ENCODE measurements at regions not wholly inside any gene's neighbourhood (a gene's known extent, or its start where the extent isn't known, plus 50 kb on each side); places are given as distances from the start of the nearest gene placed in this dataset.
"Not testable (repeated sequence)": the region's sequence is repeated elsewhere in the genome, so short reads cannot be mapped to it uniquely, and the experiment has no call there.

DNA sequence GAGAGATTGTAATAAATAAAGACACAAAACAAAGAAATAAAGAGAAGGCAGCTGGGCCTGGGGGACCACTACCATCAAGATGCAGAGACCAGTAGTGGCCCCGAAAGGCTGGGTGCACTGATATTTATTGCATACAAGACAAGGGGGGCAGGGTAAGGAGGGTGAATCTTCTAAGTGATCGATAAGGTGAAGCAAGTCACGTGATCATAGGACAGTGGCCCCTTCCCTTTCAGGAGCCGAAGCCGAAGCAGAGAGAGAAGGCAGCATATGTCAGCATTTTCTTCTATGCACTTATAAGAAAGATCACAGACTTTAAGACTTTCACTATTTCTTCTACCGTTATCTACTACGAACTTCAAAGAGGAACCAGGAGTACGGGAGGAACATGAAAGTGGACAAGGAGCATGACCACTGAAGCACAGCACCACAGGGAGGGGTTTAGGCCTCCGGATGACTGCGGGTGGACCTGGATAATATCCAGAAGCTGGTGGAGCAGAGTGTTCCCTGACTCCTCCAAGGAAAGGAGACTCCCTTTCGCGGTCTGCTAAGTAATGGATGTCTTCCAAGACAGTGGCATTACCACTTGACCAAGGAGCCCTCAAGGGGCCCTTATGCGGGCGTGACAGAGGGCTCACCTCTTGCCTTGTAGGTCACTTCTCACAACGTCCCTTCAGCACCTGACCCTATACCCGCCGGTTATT, 126.4 kb downstream of the RBM46 start:
- H3K4me2 ChIP-seq (ENCODE audit: insufficient read depth, low read length); BruUV-seq (replicated peaks); H4K20me1 ChIP-seq (replicated peaks; ENCODE audit: control insufficient read depth, extremely low read depth, insufficient read depth, low read length); DNase-seq (ENCODE audit: low read depth, low spot score); dilution Hi-C loops (cut with MboI; ENCODE audit: extremely low pct_ligation_motif_present, low sequenced_read_pairs); POLR2A ChIA-PET; H3K4me3 ChIP-seq (replicated peaks in 1 of 3; ENCODE audit: insufficient read depth in 1 of 3, low read depth in 1 of 3, low read length in 3 of 3); H3K79me2 ChIP-seq (ENCODE audit: control insufficient read depth, insufficient read depth, low read length); H3K27ac ChIP-seq (ENCODE audit: insufficient read depth, low read depth, low read length); CTCF ChIA-PET; H3K9ac ChIP-seq (replicated peaks; ENCODE audit: extremely low read depth, insufficient read depth, low read length); intact Hi-C loops (cut with micrococcal nuclease); H3K9me1 ChIP-seq (replicated peaks; ENCODE audit: control insufficient read depth, extremely low read depth, insufficient read depth, low read length); H3K4me1 ChIP-seq (ENCODE audit: control insufficient read depth, extremely low read depth, insufficient read depth, low read length); H3K9me3 ChIP-seq (replicated peaks; ENCODE audit: control insufficient read depth, insufficient read depth, low read length); FAIRE-seq; H2AFZ ChIP-seq (ENCODE audit: low read depth, low read length); H3K36me3 ChIP-seq (ENCODE audit: control insufficient read depth in 2 of 2, extremely low read depth in 1 of 2, insufficient read depth in 2 of 2, low read length in 2 of 2); H3K27me3 ChIP-seq (ENCODE audit: control insufficient read depth in 2 of 2, insufficient read depth in 2 of 2, low read length in 2 of 2): not testable (repeated sequence)

DNA sequence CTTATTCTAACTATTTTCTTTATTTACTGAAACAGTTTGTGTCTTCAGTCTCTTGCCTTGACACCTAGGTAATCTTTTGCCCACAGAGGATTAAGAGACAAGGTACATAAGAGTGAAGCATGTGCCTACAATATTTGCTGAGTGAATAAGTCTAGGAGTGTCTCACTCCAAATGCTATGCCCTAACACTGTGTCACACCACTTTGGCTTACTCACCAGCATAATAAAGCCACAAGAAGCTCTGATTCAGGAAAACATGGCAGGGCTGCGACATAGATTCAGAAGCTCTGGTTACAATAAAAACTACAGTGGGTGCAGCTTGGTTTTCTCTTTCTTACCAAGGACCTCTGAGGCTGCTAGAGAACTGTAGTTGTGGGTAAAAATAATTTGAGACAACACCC, 127.1 kb downstream of the RBM46 start:
- Histone ChIP-seq H3K27me3 (ENCODE audit: control insufficient read depth in 2 of 2, insufficient read depth in 2 of 2, low read length in 2 of 2) (no peaks in the 10 kb centered on the region), H4K20me1 (replicated peaks; ENCODE audit: control insufficient read depth, extremely low read depth, insufficient read depth, low read length) (no peaks in the 10 kb centered on the region), H3K4me2 (ENCODE audit: insufficient read depth, low read length) (no peak overlapping the region), H3K79me2 (ENCODE audit: control insufficient read depth, insufficient read depth, low read length) (no peaks in the 10 kb centered on the region), H3K9ac (replicated peaks; ENCODE audit: extremely low read depth, insufficient read depth, low read length) (no peak overlapping the region), H3K9me3 (replicated peaks; ENCODE audit: control insufficient read depth, insufficient read depth, low read length) (no peaks in the 10 kb centered on the region), H3K36me3 (ENCODE audit: control insufficient read depth in 2 of 2, extremely low read depth in 1 of 2, insufficient read depth in 2 of 2, low read length in 2 of 2) (no peaks in the 10 kb centered on the region), H3K4me1 (ENCODE audit: control insufficient read depth, extremely low read depth, insufficient read depth, low read length) (no peaks in the 10 kb centered on the region), H3K9me1 (replicated peaks; ENCODE audit: control insufficient read depth, extremely low read depth, insufficient read depth, low read length) (no peaks in the 10 kb centered on the region), H2AFZ (ENCODE audit: low read depth, low read length) (no peak overlapping the region), H3K4me3 (replicated peaks in 1 of 3; ENCODE audit: insufficient read depth in 1 of 3, low read depth in 1 of 3, low read length in 3 of 3) (no peak overlapping the region), H3K27ac (ENCODE audit: insufficient read depth, low read depth, low read length) (no peak overlapping the region)
- DNase-seq (ENCODE audit: low read depth, low spot score) (no peak), FAIRE-seq (no peak)
- ChIA-PET CTCF (interaction anchor here (0.8 kb wide), 1 partner anchor 8 kb away, joined by 4 read pairs; no protein-coding TSS in a partner anchor), POLR2A (no interaction called here)
- no TSS peak for BruUV-seq (replicated peaks)
- intact Hi-C loops (cut with micrococcal nuclease) (no loop called here), dilution Hi-C loops (cut with MboI; ENCODE audit: extremely low pct_ligation_motif_present, low sequenced_read_pairs) (no loop called here)
- TF ChIP-seq, protein P1, sequence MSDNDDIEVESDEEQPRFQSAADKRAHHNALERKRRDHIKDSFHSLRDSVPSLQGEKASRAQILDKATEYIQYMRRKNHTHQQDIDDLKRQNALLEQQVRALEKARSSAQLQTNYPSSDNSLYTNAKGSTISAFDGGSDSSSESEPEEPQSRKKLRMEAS (IDR thresholded peaks at IDR 0.05; ENCODE audit: insufficient read depth, insufficient read length): no peak
- TF ChIP-seq MYC (IDR thresholded peaks at IDR 0.05; ENCODE audit: low read depth, low read length): no peak
- no peak for TF ChIP-seq POLR2A (IDR thresholded peaks at IDR 0.05; ENCODE audit: low read depth, low read length)
- no peak for TF ChIP-seq EZH2 (IDR thresholded peaks at IDR 0.05; ENCODE audit: borderline replicate concordance, low read depth, low read length, severe bottlenecking)
